Breast epithelium (tissue), 3 donors: ENCODE measurements at regions not wholly inside any gene's neighbourhood (a gene's known extent, or its start where the extent isn't known, plus 50 kb on each side); places are given as distances from the start of the nearest gene placed in this dataset.

Experiments
- CTCF ChIP-seq, 3 donors: fragments of 450-650 bp; IDR thresholded peaks; one replicate each; pipeline ENCODE4 v1.5.1; 2016 to 2017; ENCODE audit warnings: antibody characterized with exemption in 3 of 3, mild to moderate bottlenecking in 3 of 3, moderate library complexity in 3 of 3
- POLR2A ChIP-seq: fragments of 450-650 bp; IDR thresholded peaks from one replicate; pipeline ENCODE4 v1.6.1; 2016; ENCODE audit warnings: antibody characterized with exemption, mild to moderate bottlenecking, moderate library complexity
- POLR2AphosphoS5 ChIP-seq, 3 donors: sonication (generic); formaldehyde crosslinking; IDR thresholded peaks; one replicate each; pipeline ENCODE4 v1.6.1; 2017; ENCODE audit warnings: antibody characterized with exemption in 3 of 3

GRCh38 chr5:116371431-116371830 is 203.2 kb downstream of the SEMA6A start:
- TF ChIP-seq POLR2A (no peak), POLR2AphosphoS5 (IDR thresholded peaks at IDR 0.05) (no peak), CTCF (IDR thresholded peaks at IDR 0.05) (no peak)
